GM18517 (cell line): ENCODE measurements at regions not wholly inside any gene's neighbourhood (a gene's known extent, or its start where the extent isn't known, plus 50 kb on each side); places are given as distances from the start of the nearest gene placed in this dataset.

Experiments
- ATAC-seq: cut with Tn5 transposase; IDR thresholded peaks from one replicate; pipeline ENCODE4 v1.9.1; 2021; ENCODE audit warnings: mild to moderate bottlenecking, moderate library complexity; ENCODE audit not compliant: unreplicated experiment

- no peak for ATAC-seq
Measured at GRCh38 chr9:13505797-13506196, 226.3 kb upstream of the MPDZ start.

GRCh38 chr9:13503599-13503998 is 224.1 kb upstream of the MPDZ start:
- no peak for ATAC-seq

- ATAC-seq: no peak
Measured at GRCh38 chr9:13502484-13502883, 223.0 kb upstream of the MPDZ start.

- ATAC-seq: no peak
Measured at GRCh38 chr9:13501018-13501417, 221.5 kb upstream of the MPDZ start.

- ATAC-seq: no peak
Measured at GRCh38 chr9:13500034-13500433, 220.5 kb upstream of the MPDZ start.

- no peak for ATAC-seq
Measured at GRCh38 chr9:13493697-13494096, 214.2 kb upstream of the MPDZ start.

- ATAC-seq: no peak
Measured at GRCh38 chr9:13491493-13492424, 212.3 kb upstream of the MPDZ start.

- ATAC-seq: no peak
Measured at GRCh38 chr9:13491138-13491492, 211.6 kb upstream of the MPDZ start.

GRCh38 chr9:13487936-13488335 is 208.4 kb upstream of the MPDZ start:
- no peak for ATAC-seq

- no peak for ATAC-seq
Measured at GRCh38 chr9:13487498-13487897, 208.0 kb upstream of the MPDZ start.

- no peak for ATAC-seq
Measured at GRCh38 chr9:13487071-13487470, 207.6 kb upstream of the MPDZ start.

GRCh38 chr9:13485068-13485596 is 205.6 kb upstream of the MPDZ start:
- no peak for ATAC-seq

- no peak for ATAC-seq
Measured at GRCh38 chr9:13484186-13484585, 204.7 kb upstream of the MPDZ start.

GRCh38 chr9:13481274-13481673 is 201.8 kb upstream of the MPDZ start:
- ATAC-seq: no peak

- ATAC-seq: no peak
Measured at GRCh38 chr9:13480693-13481092, 201.2 kb upstream of the MPDZ start.

- no peak for ATAC-seq
Measured at GRCh38 chr9:13479096-13479495, 199.6 kb upstream of the MPDZ start.

- ATAC-seq: no peak
Measured at GRCh38 chr9:13478639-13479038, 199.1 kb upstream of the MPDZ start.

GRCh38 chr9:13478160-13478559 is 198.7 kb upstream of the MPDZ start:
- ATAC-seq: no peak

- ATAC-seq: no peak
Measured at GRCh38 chr9:13470836-13471235, 191.3 kb upstream of the MPDZ start.

GRCh38 chr9:13467157-13467556 is 187.7 kb upstream of the MPDZ start:
- ATAC-seq: no peak

GRCh38 chr9:13461414-13461991 is 182.0 kb upstream of the MPDZ start:
- ATAC-seq: no peak

GRCh38 chr9:13459071-13459470 is 179.6 kb upstream of the MPDZ start:
- ATAC-seq: no peak
